ELF-1 (cell line): ENCODE measurements at regions not wholly inside any gene's neighbourhood (a gene's known extent, or its start where the extent isn't known, plus 50 kb on each side); places are given as distances from the start of the nearest gene placed in this dataset.
"Not testable (repeated sequence)": the region's sequence is repeated elsewhere in the genome, so short reads cannot be mapped to it uniquely, and the experiment has no call there.

Experiments used
- DNase-seq: peaks from one replicate; pipeline ENCODE4 v3.0.0-alpha.2; 2016; ENCODE audit warnings: low read depth, low spot score

DNA sequence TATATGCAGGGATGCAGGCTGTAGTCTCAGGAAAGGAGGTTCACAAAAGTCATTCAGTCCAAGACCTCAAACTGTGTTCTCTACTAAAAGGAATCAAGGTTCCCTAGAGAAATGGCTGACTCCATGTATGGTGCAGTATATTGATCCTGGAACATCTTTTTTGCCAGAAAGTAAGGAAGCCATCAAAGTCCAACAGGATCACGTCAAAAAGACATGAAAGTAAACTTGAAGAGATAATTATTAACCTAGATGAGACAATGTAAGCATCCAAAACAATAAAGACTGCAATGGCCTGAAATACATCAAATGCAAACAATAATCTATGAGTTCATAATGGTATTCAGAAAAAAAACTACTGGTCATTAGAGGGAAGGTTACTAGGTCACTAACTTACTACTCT is 115.6 kb upstream of the FABP2 start:
- not testable (repeated sequence) for DNase-seq

DNA sequence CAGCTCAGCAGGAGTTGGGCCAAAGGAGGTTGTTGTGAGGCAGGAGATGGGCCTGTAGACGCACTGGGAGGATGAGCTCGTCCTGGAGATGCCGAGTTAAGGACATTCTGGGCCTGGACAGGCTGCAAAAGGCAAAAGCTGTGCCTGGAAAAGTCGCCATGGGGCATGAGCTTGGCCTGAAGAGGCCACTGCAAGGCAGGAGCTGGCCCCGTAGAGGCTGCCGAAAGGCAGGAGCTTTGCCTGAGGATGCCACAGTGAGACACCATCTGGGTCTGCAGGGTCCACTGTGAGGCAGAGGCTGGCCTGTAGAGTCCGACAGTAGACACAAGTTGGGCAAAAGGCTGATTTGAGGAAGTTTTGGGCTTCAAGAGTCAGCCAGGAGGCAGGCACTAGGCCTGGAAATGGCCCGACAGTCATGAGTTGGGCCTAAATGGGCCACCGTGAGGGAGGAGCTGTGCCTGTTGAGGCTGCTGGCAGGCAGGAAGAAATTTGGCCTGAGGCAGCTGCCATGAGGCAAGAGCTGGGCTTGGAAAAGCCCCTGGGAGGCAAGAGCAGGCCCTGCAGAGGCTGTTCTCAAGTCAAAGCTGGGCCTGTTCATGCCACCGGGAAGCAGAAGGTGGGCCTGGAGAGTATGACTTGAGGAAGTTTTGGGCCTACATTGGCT is 86.8 kb upstream of the FABP2 start:
- not testable (repeated sequence) for DNase-seq

DNA sequence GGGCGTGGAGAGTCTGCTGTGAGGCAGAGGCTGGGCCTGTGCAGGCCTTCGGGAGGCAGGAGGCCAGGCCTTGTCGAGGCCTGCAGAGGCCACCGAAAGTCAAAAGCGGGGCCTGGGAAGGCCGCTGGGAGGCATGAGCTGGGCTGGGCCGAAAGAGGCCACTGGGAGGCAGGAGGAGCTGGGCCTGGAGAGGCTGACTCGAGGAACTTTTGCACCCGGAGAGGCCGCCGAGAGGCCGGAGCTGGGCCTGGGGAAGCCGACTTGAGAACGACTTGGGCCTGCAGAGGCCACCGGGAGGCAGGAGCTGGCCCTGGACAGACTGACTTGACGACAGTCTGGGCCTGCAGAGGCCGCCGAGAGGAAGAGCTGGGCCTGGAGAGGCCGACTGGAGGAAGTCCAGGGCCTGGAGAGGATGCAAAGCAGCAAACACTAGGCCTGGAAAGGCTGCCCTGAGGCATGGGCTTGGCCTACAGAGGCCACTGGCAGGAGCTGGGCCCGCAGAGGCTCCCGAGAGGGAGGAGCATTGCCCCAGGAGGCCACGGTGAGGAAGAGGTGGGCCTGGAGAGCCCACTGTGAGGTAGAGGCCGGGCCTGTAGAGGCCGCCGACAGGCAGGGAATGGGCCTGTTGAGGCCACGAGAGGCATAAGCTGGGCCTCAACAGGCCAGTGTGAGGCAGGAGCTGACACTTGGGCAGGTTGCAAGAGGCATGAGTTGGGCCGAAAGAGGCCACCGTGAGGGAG is 85.0 kb upstream of the FABP2 start:
- not testable (repeated sequence) for DNase-seq

DNA sequence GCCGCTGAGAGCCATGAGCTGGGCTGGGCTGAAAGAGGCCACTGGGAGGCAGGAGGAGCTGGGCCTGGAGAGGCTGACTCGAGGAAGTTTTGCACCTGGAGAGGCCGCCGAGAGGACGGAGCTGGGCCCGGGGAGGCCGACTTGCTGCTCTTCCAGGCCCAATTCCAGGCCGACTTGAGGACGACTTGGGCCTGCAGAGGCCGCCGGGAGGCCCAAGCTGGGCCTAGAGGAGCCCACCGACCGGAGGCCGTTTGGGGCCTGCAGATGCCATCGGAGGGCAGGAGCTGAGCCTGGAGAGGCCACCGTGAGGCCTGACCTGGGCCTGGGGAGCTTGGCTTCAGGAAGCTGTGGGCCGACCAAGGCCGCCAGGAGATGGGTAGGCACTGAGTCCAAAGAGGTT is 84.1 kb upstream of the FABP2 start:
- not testable (repeated sequence) for DNase-seq

DNA sequence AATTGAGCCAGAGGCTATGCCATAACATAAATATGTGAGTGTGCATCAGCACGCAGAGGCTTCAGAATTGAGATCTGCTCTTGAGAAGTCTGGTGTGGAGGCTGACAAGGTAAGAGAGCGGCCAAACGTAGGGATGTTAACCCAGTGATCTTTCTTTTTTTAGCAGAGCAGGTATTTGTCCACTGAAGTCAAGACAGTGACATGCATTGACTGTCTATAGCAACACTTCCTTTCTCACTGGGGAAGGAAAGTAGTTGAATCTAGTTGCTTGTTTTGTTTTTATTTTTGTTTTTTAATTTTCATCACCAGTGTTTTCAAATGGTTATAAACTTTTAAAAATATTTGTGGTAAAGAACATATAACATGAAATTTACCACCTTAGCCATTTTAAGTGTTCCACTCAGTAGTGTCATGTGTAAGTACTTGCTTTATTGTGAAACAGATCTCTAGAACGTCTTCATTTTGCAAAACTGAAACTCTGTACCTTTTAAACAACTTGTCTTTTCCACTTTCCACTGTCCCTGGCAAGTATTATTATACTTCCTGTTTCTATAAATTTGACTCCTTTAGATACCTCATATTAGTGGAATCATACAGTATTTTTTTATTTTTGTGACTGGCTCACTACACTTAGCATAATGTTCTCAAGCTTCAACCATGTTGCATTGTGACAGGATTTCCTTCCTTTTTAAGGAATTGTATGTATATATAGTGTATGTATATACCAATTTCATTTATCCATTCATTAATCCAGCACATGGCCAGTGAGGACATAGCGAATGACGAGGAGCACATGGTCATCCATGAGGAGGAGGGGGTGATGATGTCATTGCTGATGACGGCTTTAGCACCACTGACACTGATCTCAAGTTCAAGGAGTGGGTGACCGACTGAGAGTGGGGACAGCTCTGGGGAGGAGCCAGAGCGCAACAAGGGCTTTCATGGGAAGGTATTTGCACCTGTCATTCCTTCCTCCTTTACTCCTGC is 80.7 kb upstream of the FABP2 start:
- not testable (repeated sequence) for DNase-seq

DNA sequence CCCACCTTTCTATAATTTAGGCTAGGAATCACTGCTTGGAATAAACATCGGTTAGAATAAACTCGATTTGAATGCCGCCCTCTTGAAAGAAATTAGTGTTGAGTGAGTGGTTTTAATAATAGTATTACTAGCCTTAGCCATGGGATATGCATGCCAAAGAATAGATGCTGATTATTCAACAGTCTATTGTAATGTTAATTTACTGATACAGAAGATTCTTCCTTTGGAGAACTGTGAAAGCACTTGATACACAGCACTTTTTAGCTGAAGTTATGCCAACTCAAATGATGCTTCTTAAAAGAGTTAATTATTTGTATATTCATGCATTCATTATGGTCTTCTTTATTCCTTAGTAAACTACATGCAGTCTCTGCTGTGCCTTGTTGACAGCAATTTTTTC is 73.8 kb upstream of the FABP2 start:
- DNase-seq = not testable (repeated sequence)

DNA sequence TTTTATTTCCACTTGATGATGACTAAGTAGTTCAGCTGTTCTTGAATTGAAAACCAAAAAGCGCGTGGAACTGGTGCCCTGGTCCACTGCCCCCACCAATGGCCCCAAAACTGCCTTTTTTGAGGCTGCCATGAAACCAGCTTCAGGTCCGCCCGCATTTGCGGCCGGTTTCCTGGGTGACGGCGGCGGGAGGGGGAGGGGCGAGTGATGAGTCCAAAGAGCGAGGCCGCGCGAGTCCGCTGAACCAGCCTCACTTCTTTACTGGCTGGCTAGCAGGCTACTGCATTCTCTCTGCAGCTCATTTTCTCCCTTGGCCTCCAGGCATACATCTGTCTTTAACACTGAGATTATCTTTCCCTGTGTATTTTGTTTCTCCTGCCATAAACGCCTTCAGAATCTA is 72.9 kb upstream of the FABP2 start:
- DNase-seq = peak; percentile 72

DNA sequence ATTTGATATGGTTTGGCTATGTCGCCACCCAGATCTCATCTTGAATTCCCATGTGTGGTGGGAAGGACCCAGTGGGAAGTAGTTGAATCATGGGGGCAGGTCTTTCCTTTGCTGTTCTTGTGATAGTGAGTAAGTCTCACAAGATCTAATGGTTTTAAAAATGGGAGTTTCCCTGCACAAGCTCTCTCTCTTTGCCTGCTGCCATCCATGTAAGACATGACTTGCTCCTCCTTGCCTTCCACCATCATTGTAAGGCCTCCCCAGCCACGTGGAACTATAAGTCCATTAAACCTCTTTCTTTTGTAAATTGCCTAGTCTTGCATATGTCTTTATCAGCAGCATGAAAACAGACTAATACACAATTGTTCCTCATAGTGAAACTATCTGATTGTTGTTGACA is 66.9 kb upstream of the FABP2 start:
- not testable (repeated sequence) for DNase-seq

DNA sequence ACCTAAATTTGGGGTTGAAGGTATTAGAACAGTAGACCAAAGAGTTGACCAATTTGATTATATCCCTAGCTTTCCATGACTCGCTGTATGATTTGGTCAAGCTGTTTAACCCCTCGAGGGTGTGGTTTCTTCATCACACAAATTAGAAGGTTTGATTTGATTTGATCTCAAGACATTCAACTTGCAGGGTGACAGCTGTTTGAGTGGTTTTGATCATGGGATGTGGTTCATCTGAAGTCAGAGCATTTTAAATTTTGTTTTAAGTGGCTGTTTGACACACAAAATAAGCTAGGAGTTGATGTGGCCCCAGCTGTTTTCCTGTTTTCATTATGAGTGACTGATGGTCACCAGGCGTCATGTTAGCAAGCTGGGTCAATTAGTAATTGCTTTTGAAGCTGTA is 52.7 kb upstream of the FABP2 start:
- not testable (repeated sequence) for DNase-seq

DNA sequence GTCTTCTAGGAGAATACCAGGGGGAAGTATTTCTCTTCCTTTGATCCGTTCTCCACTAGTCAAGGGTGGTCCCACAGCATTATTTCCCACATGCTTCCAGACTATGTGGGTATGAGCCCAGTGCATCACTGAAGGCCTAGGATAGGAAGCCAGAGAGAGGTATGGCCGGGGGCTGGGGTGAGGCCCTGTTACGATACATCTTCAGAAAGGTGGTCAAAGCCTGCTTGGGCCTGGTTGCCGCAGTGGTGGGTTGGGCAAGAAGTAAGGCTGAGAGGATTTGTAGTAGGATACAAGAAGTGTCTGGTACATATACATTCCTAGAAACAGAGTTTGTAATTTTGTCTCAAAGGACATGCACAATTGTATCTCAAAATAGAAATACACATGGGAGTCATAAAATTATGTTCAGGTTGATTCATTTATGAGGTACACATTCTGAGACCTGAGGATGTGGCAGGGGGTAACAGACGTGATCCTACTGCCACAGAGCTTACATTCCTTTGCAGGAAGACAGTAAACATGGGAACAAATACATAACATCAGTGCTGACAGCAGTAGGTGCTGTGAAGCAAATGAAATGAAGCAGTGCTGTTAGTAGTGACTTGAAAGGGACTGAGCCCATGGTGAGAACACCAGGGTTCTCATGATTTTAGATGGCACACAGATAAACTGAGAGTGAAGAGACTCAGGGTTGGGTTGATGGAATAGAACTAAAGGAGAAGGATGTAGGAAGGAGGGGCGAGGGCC is 50.6 kb upstream of the FABP2 start:
- not testable (repeated sequence) for DNase-seq
